ENCODE measurements at regions not wholly inside any gene's neighbourhood (a gene's known extent, or its start where the extent isn't known, plus 50 kb on each side); places are given as distances from the start of the nearest gene placed in this dataset.

DNA sequence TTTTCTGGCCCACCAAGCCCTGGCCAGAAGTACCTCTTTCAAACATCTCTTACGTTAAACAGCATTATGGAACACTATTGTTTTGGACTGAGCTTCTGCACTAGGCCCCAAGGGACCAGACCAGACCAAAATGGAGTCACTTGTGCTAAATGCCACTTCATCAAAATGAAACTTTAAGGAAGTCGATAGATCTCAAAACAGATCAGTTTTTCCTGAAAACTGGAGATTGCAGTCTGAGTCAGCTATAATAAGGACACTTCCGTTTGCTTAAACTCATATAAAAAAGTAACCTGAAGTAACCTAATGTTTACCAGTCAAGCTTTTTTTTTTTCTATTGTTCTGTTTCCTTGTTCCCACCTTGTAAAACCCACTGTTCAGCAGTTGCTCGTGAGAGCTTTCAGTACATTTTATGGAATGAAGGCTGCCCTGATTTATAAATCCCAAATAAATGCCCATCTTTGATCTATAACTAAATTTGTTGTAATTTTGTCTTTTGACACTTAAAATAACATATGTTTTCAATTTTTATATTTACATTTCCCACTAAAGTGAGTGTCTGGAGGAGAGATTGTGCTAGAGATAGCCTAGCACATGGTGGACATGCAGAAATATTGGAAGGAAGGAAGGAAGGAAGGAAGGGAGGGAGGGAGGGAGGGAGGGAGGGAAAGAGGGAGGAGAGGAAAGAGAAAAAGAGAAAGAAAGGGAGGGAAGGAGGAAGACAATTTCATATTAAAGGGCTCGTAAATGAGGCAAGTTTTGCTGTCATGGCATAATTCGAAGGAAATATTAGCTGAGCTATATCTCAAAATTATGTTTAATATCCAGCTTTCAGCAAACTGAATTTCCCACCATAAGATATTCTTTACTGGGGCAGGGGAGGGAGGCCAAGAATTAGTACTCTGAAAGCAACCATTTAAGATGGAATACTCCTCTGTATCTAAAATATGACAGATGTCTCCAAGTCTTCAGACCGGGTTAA, 77.0 kb upstream of the CXADR start:
- DNase-seq (ENCODE audit: low spot score in 2 of 2) = no peak
- no peak for TF ChIP-seq POLR2A (IDR thresholded peaks at IDR 0.05)
- TF ChIP-seq, protein P1, sequence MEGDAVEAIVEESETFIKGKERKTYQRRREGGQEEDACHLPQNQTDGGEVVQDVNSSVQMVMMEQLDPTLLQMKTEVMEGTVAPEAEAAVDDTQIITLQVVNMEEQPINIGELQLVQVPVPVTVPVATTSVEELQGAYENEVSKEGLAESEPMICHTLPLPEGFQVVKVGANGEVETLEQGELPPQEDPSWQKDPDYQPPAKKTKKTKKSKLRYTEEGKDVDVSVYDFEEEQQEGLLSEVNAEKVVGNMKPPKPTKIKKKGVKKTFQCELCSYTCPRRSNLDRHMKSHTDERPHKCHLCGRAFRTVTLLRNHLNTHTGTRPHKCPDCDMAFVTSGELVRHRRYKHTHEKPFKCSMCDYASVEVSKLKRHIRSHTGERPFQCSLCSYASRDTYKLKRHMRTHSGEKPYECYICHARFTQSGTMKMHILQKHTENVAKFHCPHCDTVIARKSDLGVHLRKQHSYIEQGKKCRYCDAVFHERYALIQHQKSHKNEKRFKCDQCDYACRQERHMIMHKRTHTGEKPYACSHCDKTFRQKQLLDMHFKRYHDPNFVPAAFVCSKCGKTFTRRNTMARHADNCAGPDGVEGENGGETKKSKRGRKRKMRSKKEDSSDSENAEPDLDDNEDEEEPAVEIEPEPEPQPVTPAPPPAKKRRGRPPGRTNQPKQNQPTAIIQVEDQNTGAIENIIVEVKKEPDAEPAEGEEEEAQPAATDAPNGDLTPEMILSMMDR (IDR thresholded peaks at IDR 0.05) = no peak
- intact Hi-C loops (cut with DNase I; ENCODE audit: low total_unique reads) = no loop called here
- 62 to 63% methylated on average over 7 of the region's 7 CpGs for WGBS, 2 donors
- H3K4me3 ChIP-seq (ENCODE audit: low read depth, poor library complexity, severe bottlenecking) = no peak overlapping the region

DNA sequence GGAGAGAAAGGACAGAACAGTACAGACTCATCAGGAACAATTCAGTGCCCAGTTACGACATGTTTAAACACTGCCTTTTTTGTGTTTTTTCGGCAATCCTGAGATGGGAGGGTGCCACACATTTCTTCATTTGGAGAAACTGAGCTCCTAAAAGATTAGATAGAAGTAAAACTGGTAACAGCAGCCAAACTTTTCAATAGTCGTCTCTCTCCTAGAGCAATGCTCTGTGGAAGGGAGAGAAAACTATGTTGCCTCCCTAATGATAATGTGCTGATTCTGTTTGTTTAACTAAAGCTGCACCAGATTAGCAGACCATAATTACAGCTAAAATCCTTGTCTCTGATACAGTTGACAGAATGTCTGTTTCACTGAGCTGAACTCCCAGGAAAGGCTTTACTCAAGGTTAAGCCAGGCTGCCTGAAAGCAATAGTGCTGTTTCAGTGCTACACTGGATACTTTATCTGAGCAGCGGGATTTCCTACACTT, 76.2 kb upstream of the CXADR start:
- 66 to 69% methylated on average over 4 of the region's 4 CpGs for WGBS, 2 donors
- intact Hi-C loops (cut with DNase I; ENCODE audit: low total_unique reads) = no loop called here
- TF ChIP-seq, protein P1 (IDR thresholded peaks at IDR 0.05) = no peak
- no peak for TF ChIP-seq POLR2A (IDR thresholded peaks at IDR 0.05)
- DNase-seq (ENCODE audit: low spot score in 2 of 2) = no peak
- no peak overlapping the region for H3K4me3 ChIP-seq (ENCODE audit: low read depth, poor library complexity, severe bottlenecking)

DNA sequence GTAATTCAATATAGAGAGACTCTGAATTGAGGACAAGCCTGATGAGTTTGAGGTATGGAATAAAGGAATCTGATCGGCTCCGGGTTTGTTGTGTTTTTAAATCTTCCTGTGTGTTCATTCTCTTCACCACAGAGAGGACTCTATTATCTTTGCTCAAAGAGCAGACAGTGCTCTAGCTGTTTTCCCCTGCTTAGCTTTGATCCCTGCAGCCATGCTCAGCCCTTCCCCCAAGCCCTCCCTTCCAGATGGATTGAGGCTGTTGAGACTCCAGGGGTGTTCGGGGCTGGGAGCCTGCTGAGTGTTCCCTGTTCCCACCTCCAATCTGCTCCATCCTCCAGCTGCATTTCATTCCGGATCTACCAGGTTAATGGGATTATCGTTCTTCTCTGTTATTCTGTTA, 74.2 kb upstream of the CXADR start:
- intact Hi-C loops (cut with DNase I; ENCODE audit: low total_unique reads) = no loop called here
- TF ChIP-seq POLR2A (IDR thresholded peaks at IDR 0.05) = no peak
- TF ChIP-seq, protein P1 (IDR thresholded peaks at IDR 0.05) = no peak
- WGBS, 2 donors = 33 to 43% methylated on average over 5 of the region's 5 CpGs
- H3K4me3 ChIP-seq (ENCODE audit: low read depth, poor library complexity, severe bottlenecking) = no peak overlapping the region
- no peak for DNase-seq (ENCODE audit: low spot score in 2 of 2)

DNA sequence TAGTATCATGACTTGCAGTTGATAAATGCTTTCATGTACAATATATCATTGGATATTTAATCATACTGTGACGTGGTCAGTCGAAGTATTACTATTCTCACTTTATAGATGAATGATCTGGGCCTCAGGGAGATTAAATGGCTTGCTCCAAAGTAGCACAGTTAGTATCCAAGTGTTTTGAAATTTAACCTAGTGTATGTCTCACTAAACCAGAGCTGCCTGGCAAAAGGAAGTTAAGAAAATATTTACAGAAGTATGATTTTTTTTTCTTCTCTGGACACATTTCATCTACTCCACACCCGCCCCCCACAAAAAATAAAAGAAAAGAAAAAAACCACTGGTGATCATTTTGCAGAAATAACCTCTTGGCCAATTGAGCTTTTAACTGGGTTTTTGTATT, 71.9 kb upstream of the CXADR start:
- no peak for DNase-seq (ENCODE audit: low spot score in 2 of 2)
- WGBS, 2 donors = 46 to 55% methylated on average over 3 of the region's 3 CpGs
- TF ChIP-seq, protein P1 (IDR thresholded peaks at IDR 0.05) = no peak
- no peak for TF ChIP-seq POLR2A (IDR thresholded peaks at IDR 0.05)
- H3K4me3 ChIP-seq (ENCODE audit: low read depth, poor library complexity, severe bottlenecking) = no peak overlapping the region
- intact Hi-C loops (cut with DNase I; ENCODE audit: low total_unique reads) = no loop called here

DNA sequence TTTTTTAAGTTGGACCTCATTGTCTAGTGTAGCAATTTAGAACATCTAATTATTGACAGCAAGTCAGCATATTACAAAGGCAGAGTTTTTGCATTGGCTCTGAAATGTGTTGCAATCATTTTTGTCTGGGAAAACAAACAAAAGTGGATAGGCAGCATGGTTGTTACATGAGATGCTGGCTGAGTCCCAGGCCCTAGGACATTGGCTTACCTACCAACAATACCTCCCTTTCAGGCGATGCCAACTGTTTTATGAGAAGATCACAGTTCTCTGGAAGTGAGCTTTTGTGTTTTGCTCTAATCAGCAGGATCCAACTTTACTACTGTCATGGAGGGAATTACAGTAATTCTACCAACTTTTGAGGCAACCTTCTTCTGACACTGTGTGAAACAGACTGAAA, 71.5 kb upstream of the CXADR start:
- intact Hi-C loops (cut with DNase I; ENCODE audit: low total_unique reads) = no loop called here
- no peak overlapping the region for H3K4me3 ChIP-seq (ENCODE audit: low read depth, poor library complexity, severe bottlenecking)
- WGBS, 2 donors = 44 to 62% methylated on average over 1 of the region's 1 CpG
- no peak for TF ChIP-seq POLR2A (IDR thresholded peaks at IDR 0.05)
- TF ChIP-seq, protein P1 (IDR thresholded peaks at IDR 0.05) = no peak
- DNase-seq (ENCODE audit: low spot score in 2 of 2) = peak in 1 of 2 donors; percentile 75
